ENCODE measurements at regions not wholly inside any gene's neighbourhood (a gene's known extent, or its start where the extent isn't known, plus 50 kb on each side); places are given as distances from the start of the nearest gene placed in this dataset.

GRCh38 chr2:163373496-163373895, 362.3 kb downstream of the FIGN start:
- POLR2A ChIA-PET = no interaction called here
- CTCF ChIA-PET = no interaction called here
- peaks cover 8% of the 10 kb centered on the region for H3K4me1 Mint-ChIP-seq
- TF ChIP-seq ZBTB21 (CRISPR knock-in tag; IDR thresholded peaks at IDR 0.05; ENCODE audit: borderline replicate concordance) = no peak
- no peak overlapping the region for H3K4me3 Mint-ChIP-seq
- DNase-seq (ENCODE audit: low spot score) (no peak), ATAC-seq (no peak)
- no peak overlapping the region for H3K27ac Mint-ChIP-seq
- peaks cover 5% of the 10 kb centered on the region; the same call in 1 of the 2 replicates for H3K9me3 Mint-ChIP-seq
- H3K27me3 Mint-ChIP-seq (ENCODE audit: low read depth) = no peaks in the 10 kb centered on the region
- H3K36me3 Mint-ChIP-seq = no peaks in the 10 kb centered on the region

- ChIA-PET POLR2A (no interaction called here), CTCF (no interaction called here)
- Mint-ChIP-seq H3K27me3 (ENCODE audit: low read depth) (no peaks in the 10 kb centered on the region), H3K4me1 (peaks cover 8% of the 10 kb centered on the region), H3K4me3 (no peak overlapping the region), H3K36me3 (no peaks in the 10 kb centered on the region), H3K9me3 (no peaks in the 10 kb centered on the region), H3K27ac (no peak overlapping the region)
- DNase-seq (ENCODE audit: low spot score) (no peak), ATAC-seq (no peak)
- TF ChIP-seq NR2C2 (CRISPR knock-in tag; IDR thresholded peaks at IDR 0.05) = no peak
- no peak for TF ChIP-seq JAZF1 (CRISPR knock-in tag; IDR thresholded peaks at IDR 0.05)
- no peak for TF ChIP-seq FOXP4 (CRISPR knock-in tag; IDR thresholded peaks at IDR 0.05)
- no peak for TF ChIP-seq NR1H2 (CRISPR knock-in tag; IDR thresholded peaks at IDR 0.05)
- TF ChIP-seq IRF1 (CRISPR knock-in tag; IDR thresholded peaks at IDR 0.05) = no peak
- no peak for TF ChIP-seq ZNF232 (CRISPR knock-in tag; IDR thresholded peaks at IDR 0.05)
- no peak for TF ChIP-seq ZNF219 (CRISPR knock-in tag; IDR thresholded peaks at IDR 0.05; ENCODE audit: borderline replicate concordance)
- TF ChIP-seq ZNF532 (CRISPR knock-in tag; IDR thresholded peaks at IDR 0.05; ENCODE audit: borderline replicate concordance) = no peak
- no peak for TF ChIP-seq ZNF263 (CRISPR knock-in tag; IDR thresholded peaks at IDR 0.05; ENCODE audit: low read depth)
- no peak for TF ChIP-seq ZBTB21 (CRISPR knock-in tag; IDR thresholded peaks at IDR 0.05; ENCODE audit: borderline replicate concordance)
- TF ChIP-seq RORB (CRISPR knock-in tag; IDR thresholded peaks at IDR 0.05) = no peak
- TF ChIP-seq IRF2 (CRISPR knock-in tag; IDR thresholded peaks at IDR 0.05; ENCODE audit: borderline replicate concordance, low read depth) = no peak
- TF ChIP-seq PRDM15 (CRISPR knock-in tag; IDR thresholded peaks at IDR 0.05) = no peak
- no peak for TF ChIP-seq USF1 (CRISPR knock-in tag; IDR thresholded peaks at IDR 0.05)
- TF ChIP-seq ZNF317 (CRISPR knock-in tag; IDR thresholded peaks at IDR 0.05; ENCODE audit: borderline replicate concordance, low read depth) = no peak
- TF ChIP-seq ETV6 (CRISPR knock-in tag; IDR thresholded peaks at IDR 0.05) = no peak
- TF ChIP-seq E2F5 (CRISPR knock-in tag; IDR thresholded peaks at IDR 0.05) = no peak
- TF ChIP-seq ESRRA (CRISPR knock-in tag; IDR thresholded peaks at IDR 0.05; ENCODE audit: borderline replicate concordance) = no peak
- TF ChIP-seq STAT6 (CRISPR knock-in tag; conservative IDR thresholded peaks at IDR 0.05; ENCODE audit: low read depth) = no peak
Measured at GRCh38 chr2:163370169-163370886, 365.5 kb downstream of the FIGN start.

All from WTC11 (cell line).